GM12878 (cell line): ENCODE measurements at regions not wholly inside any gene's neighbourhood (a gene's known extent, or its start where the extent isn't known, plus 50 kb on each side); places are given as distances from the start of the nearest gene placed in this dataset.

Source experiments
- ATAC-seq: fragments of 200-7000 bp; cut with Tn5 transposase; 3 replicates; pipeline ENCODE4 v1.9.1; 2020; ENCODE audit warnings: mild to moderate bottlenecking, moderate library complexity
- BruUV-seq: library from RNA; stranded (reverse); fragments of 400-500 nt; replicated peaks from 2 replicates; lab custom pipeline; 2021; lab: Mats Ljungman, UMichigan
- CTCF ChIA-PET: fragments of 300-600 bp; sonication (Branson Sonifier 250); formaldehyde crosslinking; extraction: SDS; loops from one replicate; lab custom pipeline; 2021; ENCODE audit warnings: inconsistent platforms; lab: Yijun Ruan, JAX
- POLR2A ChIA-PET: fragments of 350-600 bp; formaldehyde crosslinking; extraction: SDS; loops from one replicate; lab custom pipeline; 2021; ENCODE audit warnings: inconsistent platforms; lab: Charles Lee
- RAD21 ChIA-PET: fragments of 300-600 bp; sonication (Branson Sonifier 250); formaldehyde crosslinking; loops from one replicate; lab custom pipeline; 2023; ENCODE audit warnings: antibody characterized with exemption; ENCODE audit not compliant: unreplicated experiment; lab: Charles Lee
- SMC1A ChIA-PET: fragments of 300-600 bp; sonication (Branson Sonifier 250); formaldehyde crosslinking; loops from one replicate; lab custom pipeline; 2023; ENCODE audit not compliant: unreplicated experiment, uncharacterized antibody; lab: Charles Lee
- DNase-seq: peaks from one replicate; pipeline ENCODE4 v3.0.0-alpha.2; 2011; ENCODE audit warnings: low read depth, low spot score
- FAIRE-seq: peaks from 3 replicates; lab custom pipeline; 2011; peaks lifted over from hg19 to GRCh38; lab: Jason Lieb, UNC
- H2AFZ ChIP-seq: 2 replicates; pipeline ENCODE4 v1.6.0; 2011; ENCODE audit warnings: low read depth, low read length, control low read depth; ENCODE audit not compliant: control insufficient read depth
- H3K27ac ChIP-seq: 2 replicates; pipeline ENCODE4 v1.5.1; 2011; ENCODE audit warnings: control low read depth; ENCODE audit not compliant: control insufficient read depth, insufficient read depth
- H3K27me3 ChIP-seq, 2 experiments: replicated peaks in 1 of 2; 2 replicates each; pipeline versions ENCODE4 v1.6.0 to v1.6.1; 2011; ENCODE audit warnings: low read length in 1 of 2; ENCODE audit not compliant: control insufficient read depth in 2 of 2, insufficient read depth in 2 of 2
- H3K36me3 ChIP-seq, 2 experiments: 2 replicates each; pipeline ENCODE4 v1.5.1; 2011; ENCODE audit warnings: low read length in 1 of 2; ENCODE audit not compliant: control insufficient read depth in 2 of 2, insufficient read depth in 2 of 2
- H3K4me1 ChIP-seq: 2 replicates; pipeline ENCODE4 v1.6.1; 2011; ENCODE audit warnings: mild to moderate bottlenecking, low read length, moderate library complexity, mixed read lengths; ENCODE audit not compliant: control insufficient read depth, insufficient read depth
- H3K4me2 ChIP-seq: 2 replicates; pipeline ENCODE4 v1.6.0; 2011; ENCODE audit warnings: control low read depth; ENCODE audit not compliant: control insufficient read depth, insufficient read depth
- H3K4me3 ChIP-seq: fragments of 200-600 bp; sonication (generic); 2 replicates; pipeline ENCODE4 v1.5.1; 2016
- H3K79me2 ChIP-seq: 2 replicates; pipeline ENCODE4 v1.6.0; 2011; ENCODE audit warnings: low read length; ENCODE audit not compliant: control insufficient read depth, insufficient read depth
- H3K9ac ChIP-seq: 2 replicates; pipeline ENCODE4 v1.8.0; 2011; ENCODE audit warnings: low read length, control low read depth, mixed read lengths; ENCODE audit not compliant: control insufficient read depth, insufficient read depth
- H3K9me3 ChIP-seq: replicated peaks from 3 replicates; pipeline ENCODE4 v1.5.1; 2011; ENCODE audit warnings: mild to moderate bottlenecking, low read length; ENCODE audit not compliant: control insufficient read depth, insufficient read depth
- H4K20me1 ChIP-seq: 2 replicates; pipeline ENCODE4 v1.6.0; 2011; ENCODE audit not compliant: control insufficient read depth, insufficient read depth
- BRCA1 ChIP-seq: IDR thresholded peaks from 2 replicates; pipeline ENCODE4 v1.6.1; 2011; ENCODE audit warnings: low read depth, low read length, improper control_type of control experiment
- CREB1 ChIP-seq: IDR thresholded peaks from 2 replicates; pipeline ENCODE4 v1.6.1; 2012; ENCODE audit warnings: low read depth, mild to moderate bottlenecking, inconsistent platforms
- EP300 ChIP-seq, 2 experiments: fragments of 150-350 bp in 1 of 2; IDR thresholded peaks; 2 replicates each; pipeline ENCODE4 v1.6.1; 2011 to 2012; ENCODE audit warnings: low read depth in 2 of 2, low read length in 2 of 2, borderline replicate concordance in 1 of 2, improper control_type of control experiment in 1 of 2, inconsistent platforms in 1 of 2; ENCODE audit not compliant: control insufficient read depth in 1 of 2
- IRF4 ChIP-seq: IDR thresholded peaks from 2 replicates; pipeline ENCODE4 v1.6.1; 2011; ENCODE audit warnings: low read depth, low read length
- JUNB ChIP-seq: IDR thresholded peaks from 2 replicates; pipeline ENCODE4 v1.6.1; 2016; ENCODE audit warnings: antibody characterized with exemption, mild to moderate bottlenecking
- SMAD1 ChIP-seq: fragments of 450-650 bp; IDR thresholded peaks from 2 replicates; pipeline ENCODE4 v1.6.1; 2018; ENCODE audit warnings: mild to moderate bottlenecking, low read depth; ENCODE audit not compliant: partially characterized antibody
- TCF3 ChIP-seq: IDR thresholded peaks from 2 replicates; pipeline ENCODE4 v1.6.1; 2012; ENCODE audit warnings: low read depth, mild to moderate bottlenecking, low read length, borderline replicate concordance; ENCODE audit not compliant: insufficient read depth
- ZBTB33 ChIP-seq: fragments of 450-650 bp; IDR thresholded peaks from 2 replicates; pipeline ENCODE4 v1.6.1; 2017; ENCODE audit warnings: mild to moderate bottlenecking
- WGBS: methylation state at CpG from one replicate; pipeline ENCODE4 v1.1.6; 2016; ENCODE audit warnings: low lambda C conversion rate; ENCODE audit not compliant: insufficient replicate concordance, insufficient coverage; ENCODE audit errors: missing lambda C conversion rate; 5-methylcytosine and 5-hydroxymethylcytosine counted together
- in situ Hi-C: fragments of 300-500 bp; cut with MboI; formaldehyde crosslinking; loops from 9 replicates; pipeline ENCODE4 v1.14.3; 2018; ENCODE audit warnings: mixed read lengths
- intact Hi-C: fragments of 100-400 bp; cut with micrococcal nuclease; formaldehyde crosslinking; loops from one replicate; pipeline ENCODE4 v1.14.2; 2022; ENCODE audit not compliant: unreplicated experiment

GRCh38 chr6:113276601-113277000 lies 580.5 kb upstream of the MARCKS start:
- Histone ChIP-seq H3K79me2 (no peaks in the 10 kb centered on the region), H3K27me3 (no peaks in the 10 kb centered on the region), H3K9me3 (no peaks in the 10 kb centered on the region), H3K27ac (no peak overlapping the region), H3K4me2 (no peak overlapping the region), H3K36me3 (no peaks in the 10 kb centered on the region), H3K9ac (no peak overlapping the region), H3K4me3 (no peak overlapping the region), H2AFZ (no peak overlapping the region), H3K4me1 (no peaks in the 10 kb centered on the region), H4K20me1 (no peaks in the 10 kb centered on the region)
- CTCF ChIA-PET, result interaction anchor here (0.9 kb wide), 1 partner anchor 16 kb away, joined by 3 read pairs; no protein-coding TSS in a partner anchor
- intact Hi-C loops (no loop called here), in situ Hi-C loops (no loop called here)
- no TSS peak for BruUV-seq
- FAIRE-seq (no peak), DNase-seq (no peak), ATAC-seq (no peak)
- SMC1A ChIA-PET, result interaction anchor here (1.0 kb wide), 1 partner anchor 65 kb away, joined by 3 read pairs; no protein-coding TSS in a partner anchor
- no peak for TF ChIP-seq IRF4
- TF ChIP-seq CREB1, result no peak
- no peak for TF ChIP-seq SMAD1
- RAD21 ChIA-PET, result no interaction called here
- POLR2A ChIA-PET, result no interaction called here
- WGBS, result 25% methylated on average over 2 of the region's 2 CpGs

GRCh38 chr6:113277111-113277510 lies 580.0 kb upstream of the MARCKS start:
- in situ Hi-C loops (no loop called here), intact Hi-C loops (no loop called here)
- Histone ChIP-seq H3K27ac (no peak overlapping the region), H2AFZ (no peak overlapping the region), H3K79me2 (no peaks in the 10 kb centered on the region), H3K4me1 (no peaks in the 10 kb centered on the region), H4K20me1 (no peaks in the 10 kb centered on the region), H3K36me3 (no peaks in the 10 kb centered on the region), H3K27me3 (no peaks in the 10 kb centered on the region), H3K4me2 (no peak overlapping the region), H3K9ac (no peak overlapping the region), H3K9me3 (no peaks in the 10 kb centered on the region), H3K4me3 (no peak overlapping the region)
- SMC1A ChIA-PET, result interaction anchor here (0.8 to 1.1 kb wide), 3 partner anchors 27 to 64 kb away, joined by 3 read pairs; no protein-coding TSS in a partner anchor
- CTCF ChIA-PET, result interaction anchor here (0.8 kb wide), 2 partner anchors 10 to 602 kb away, joined by 3 read pairs; no protein-coding TSS in a partner anchor
- TF ChIP-seq ZBTB33 (no peak), TCF3 (no peak), EP300 (IDR thresholded peaks at IDR 0.05; ENCODE audit: borderline replicate concordance in 1 of 2, control insufficient read depth in 1 of 2, low read depth in 2 of 2, low read length in 2 of 2) (no peak), BRCA1 (no peak), JUNB (no peak)
- FAIRE-seq (no peak), DNase-seq (no peak), ATAC-seq (no peak)
- RAD21 ChIA-PET, result no interaction called here
- POLR2A ChIA-PET, result no interaction called here
- WGBS, result 0% methylated on average over 1 of the region's 1 CpG
- BruUV-seq, result no TSS peak
